Osteoblast (primary cell): ENCODE measurements at regions not wholly inside any gene's neighbourhood (a gene's known extent, or its start where the extent isn't known, plus 50 kb on each side); places are given as distances from the start of the nearest gene placed in this dataset.

Experiments
- DNase-seq: peaks from one replicate; pipeline ENCODE4 v3.0.0; 2011; ENCODE audit warnings: low spot score, mixed read lengths; ENCODE audit not compliant: insufficient read length; ENCODE audit errors: missing footprints
- H2AFZ ChIP-seq: 2 replicates; pipeline ENCODE4 v1.6.0; 2011; ENCODE audit warnings: mild to moderate bottlenecking, low read length
- H3K27ac ChIP-seq: 2 replicates; pipeline ENCODE4 v1.5.1; 2011; ENCODE audit warnings: mild to moderate bottlenecking, low read depth, low read length, moderate library complexity
- H3K27me3 ChIP-seq: 2 replicates; pipeline ENCODE4 v1.6.0; 2012; ENCODE audit warnings: mild to moderate bottlenecking, control low read depth, inconsistent platforms, low read length, moderate library complexity; ENCODE audit not compliant: insufficient read depth
- H3K36me3 ChIP-seq: 2 replicates; pipeline ENCODE4 v1.5.1; 2011; ENCODE audit warnings: mild to moderate bottlenecking, low read length, control low read depth, moderate library complexity; ENCODE audit not compliant: insufficient read depth
- H3K4me1 ChIP-seq: 2 replicates; pipeline ENCODE4 v1.5.1; 2011; ENCODE audit warnings: mild to moderate bottlenecking, low read length, control low read depth, moderate library complexity; ENCODE audit not compliant: insufficient read depth
- H3K4me2 ChIP-seq: 2 replicates; pipeline ENCODE4 v1.6.0; 2011; ENCODE audit warnings: mild to moderate bottlenecking, low read length; ENCODE audit not compliant: insufficient read depth
- H3K4me3 ChIP-seq: fragments of 200-600 bp; sonication (generic); 3 replicates; pipeline ENCODE4 v1.5.1; 2012; ENCODE audit warnings: mild to moderate bottlenecking, low read length, inconsistent platforms; ENCODE audit not compliant: insufficient read depth
- H3K79me2 ChIP-seq: 2 replicates; pipeline ENCODE4 v1.6.0; 2012; ENCODE audit warnings: mild to moderate bottlenecking, low read length, control low read depth, inconsistent platforms; ENCODE audit not compliant: insufficient read depth
- H3K9me3 ChIP-seq: 2 replicates; pipeline ENCODE4 v1.5.1; 2011; ENCODE audit warnings: low read depth, low read length, control low read depth
- H4K20me1 ChIP-seq: 2 replicates; pipeline ENCODE4 v1.6.0; 2012; ENCODE audit warnings: mild to moderate bottlenecking, low read length, control low read depth; ENCODE audit not compliant: insufficient read depth
- TF ChIP-seq, protein P1 (sequence below): IDR thresholded peaks from 2 replicates; pipeline ENCODE4 v1.5.1; 2011; ENCODE audit warnings: mild to moderate bottlenecking, low read depth, low read length, moderate library complexity; ENCODE audit errors: extremely low read depth

DNA sequence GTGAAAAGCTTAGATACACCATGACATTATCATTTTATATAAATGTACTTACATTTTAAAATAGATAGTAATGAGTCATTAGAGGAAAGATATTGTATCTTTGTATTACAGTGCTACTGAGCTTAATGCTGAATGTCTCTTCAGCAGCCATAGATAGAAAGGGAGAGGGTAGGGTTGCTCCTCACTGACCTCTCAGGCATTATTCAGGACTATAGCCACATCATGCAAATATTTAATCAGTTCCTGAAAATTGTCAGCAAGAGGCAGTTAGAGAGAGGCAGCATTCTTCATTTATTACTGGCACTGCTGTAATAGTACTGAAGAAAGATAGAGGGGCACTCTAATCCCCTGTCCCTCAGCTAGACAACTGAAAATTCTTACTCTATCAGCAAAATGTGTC is 242.0 kb upstream of the TANK start:
- H3K27ac ChIP-seq = no peak overlapping the region
- H3K4me2 ChIP-seq = no peak overlapping the region
- H3K79me2 ChIP-seq = no peaks in the 10 kb centered on the region
- H2AFZ ChIP-seq = no peak overlapping the region
- H3K36me3 ChIP-seq = no peaks in the 10 kb centered on the region
- H3K4me3 ChIP-seq = no peak overlapping the region
- H3K9me3 ChIP-seq = no peaks in the 10 kb centered on the region
- no peaks in the 10 kb centered on the region for H3K27me3 ChIP-seq
- H4K20me1 ChIP-seq = no peaks in the 10 kb centered on the region
- TF ChIP-seq, protein P1, sequence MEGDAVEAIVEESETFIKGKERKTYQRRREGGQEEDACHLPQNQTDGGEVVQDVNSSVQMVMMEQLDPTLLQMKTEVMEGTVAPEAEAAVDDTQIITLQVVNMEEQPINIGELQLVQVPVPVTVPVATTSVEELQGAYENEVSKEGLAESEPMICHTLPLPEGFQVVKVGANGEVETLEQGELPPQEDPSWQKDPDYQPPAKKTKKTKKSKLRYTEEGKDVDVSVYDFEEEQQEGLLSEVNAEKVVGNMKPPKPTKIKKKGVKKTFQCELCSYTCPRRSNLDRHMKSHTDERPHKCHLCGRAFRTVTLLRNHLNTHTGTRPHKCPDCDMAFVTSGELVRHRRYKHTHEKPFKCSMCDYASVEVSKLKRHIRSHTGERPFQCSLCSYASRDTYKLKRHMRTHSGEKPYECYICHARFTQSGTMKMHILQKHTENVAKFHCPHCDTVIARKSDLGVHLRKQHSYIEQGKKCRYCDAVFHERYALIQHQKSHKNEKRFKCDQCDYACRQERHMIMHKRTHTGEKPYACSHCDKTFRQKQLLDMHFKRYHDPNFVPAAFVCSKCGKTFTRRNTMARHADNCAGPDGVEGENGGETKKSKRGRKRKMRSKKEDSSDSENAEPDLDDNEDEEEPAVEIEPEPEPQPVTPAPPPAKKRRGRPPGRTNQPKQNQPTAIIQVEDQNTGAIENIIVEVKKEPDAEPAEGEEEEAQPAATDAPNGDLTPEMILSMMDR = no peak
- DNase-seq = no peak
- peaks cover 22% of the 10 kb centered on the region for H3K4me1 ChIP-seq

DNA sequence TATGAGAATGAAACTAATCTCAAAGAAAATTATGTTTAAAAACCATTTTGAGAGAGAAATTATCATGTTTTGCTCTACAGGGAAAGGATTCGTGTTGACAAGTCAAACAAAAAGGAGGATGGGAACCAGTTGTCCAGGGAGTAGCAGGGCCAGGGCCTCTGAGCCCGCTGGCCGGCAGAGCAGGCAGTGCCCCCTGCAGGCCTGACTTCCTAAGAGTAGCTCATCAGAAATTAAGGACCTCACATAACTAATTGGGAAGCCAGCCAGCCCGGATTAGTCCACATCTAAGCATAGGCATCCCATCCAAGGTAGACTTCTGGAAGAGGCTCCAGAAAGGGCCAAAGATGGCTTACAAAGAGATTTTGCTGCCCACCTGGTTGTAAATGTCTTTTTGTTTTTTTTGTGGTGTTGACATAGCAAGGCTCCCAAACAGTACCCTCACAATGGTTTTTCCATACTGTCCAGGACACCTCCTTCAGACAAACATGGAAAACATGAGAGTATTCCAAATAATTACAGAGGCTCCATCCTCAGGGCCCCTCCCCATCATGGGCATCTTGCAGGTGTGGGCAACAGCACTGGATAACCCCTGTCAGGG is 241.2 kb upstream of the TANK start:
- H3K4me1 ChIP-seq = peaks cover 22% of the 10 kb centered on the region
- no peak overlapping the region for H2AFZ ChIP-seq
- H3K9me3 ChIP-seq = no peaks in the 10 kb centered on the region
- H3K27me3 ChIP-seq = no peaks in the 10 kb centered on the region
- no peaks in the 10 kb centered on the region for H4K20me1 ChIP-seq
- H3K36me3 ChIP-seq = no peaks in the 10 kb centered on the region
- H3K27ac ChIP-seq = no peak overlapping the region
- no peaks in the 10 kb centered on the region for H3K79me2 ChIP-seq
- DNase-seq = no peak
- H3K4me2 ChIP-seq = no peak overlapping the region
- H3K4me3 ChIP-seq = no peak overlapping the region
- TF ChIP-seq, protein P1 = peak; percentile 65

DNA sequence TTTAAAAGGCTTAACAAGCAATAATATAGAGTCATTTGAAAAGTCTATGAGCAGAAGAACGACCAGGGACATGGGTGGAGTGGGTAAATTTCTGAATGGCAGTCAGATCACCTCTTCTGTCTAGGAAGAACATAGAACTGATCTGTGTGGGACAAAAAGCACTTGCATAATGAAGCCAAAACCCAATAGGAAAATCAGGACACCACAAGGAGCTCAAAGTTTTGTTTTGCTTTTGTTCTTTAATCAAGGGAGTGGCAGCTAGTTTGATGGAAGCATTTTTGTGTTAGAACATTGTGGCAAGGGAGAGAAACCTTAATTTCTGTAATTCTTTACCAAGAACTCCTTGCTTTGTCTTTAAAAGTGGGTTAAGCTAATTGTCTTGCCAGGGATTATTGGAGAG is 240.2 kb upstream of the TANK start:
- peak overlapping the region; percentile 80 for H3K27ac ChIP-seq
- DNase-seq = no peak
- no peaks in the 10 kb centered on the region for H3K36me3 ChIP-seq
- H3K9me3 ChIP-seq = no peaks in the 10 kb centered on the region
- H3K27me3 ChIP-seq = no peaks in the 10 kb centered on the region
- peak overlapping the region; percentile 61 for H3K4me2 ChIP-seq
- H3K79me2 ChIP-seq = no peaks in the 10 kb centered on the region
- H2AFZ ChIP-seq = peak overlapping the region; percentile 61
- H4K20me1 ChIP-seq = no peaks in the 10 kb centered on the region
- H3K4me1 ChIP-seq = peaks cover 22% of the 10 kb centered on the region
- TF ChIP-seq, protein P1 = no peak
- H3K4me3 ChIP-seq = no peak overlapping the region

DNA sequence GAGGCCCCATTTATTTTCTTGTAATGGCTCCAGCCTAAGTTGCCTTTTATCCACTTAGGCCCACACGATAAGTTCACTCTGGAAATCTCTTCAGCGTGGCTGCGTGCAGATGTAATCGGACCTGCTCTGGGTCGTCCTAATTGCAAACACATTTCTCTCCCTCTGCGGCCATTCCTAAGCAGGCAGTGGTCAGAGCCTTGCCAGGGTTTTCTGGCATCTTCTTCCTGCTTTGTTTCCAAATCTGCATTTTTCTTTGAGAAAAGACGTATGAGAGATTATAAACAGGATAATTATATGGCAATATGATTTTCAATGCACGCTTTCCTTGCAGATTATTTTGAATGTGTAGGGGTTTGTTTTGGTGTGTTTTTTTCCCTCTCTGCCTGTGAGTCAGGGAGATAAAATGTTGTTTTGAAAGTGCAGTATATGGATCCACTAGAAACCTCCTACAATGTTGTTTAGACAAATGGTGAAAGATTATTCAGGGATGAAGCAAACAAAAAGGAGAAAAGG is 239.4 kb upstream of the TANK start:
- TF ChIP-seq, protein P1 = no peak
- peaks cover 22% of the 10 kb centered on the region for H3K4me1 ChIP-seq
- DNase-seq = peak; percentile 72
- no peaks in the 10 kb centered on the region for H3K79me2 ChIP-seq
- peak overlapping the region; percentile 61 for H3K4me2 ChIP-seq
- peak overlapping the region; percentile 1 for H3K4me3 ChIP-seq
- no peaks in the 10 kb centered on the region for H3K36me3 ChIP-seq
- H3K27ac ChIP-seq = peak overlapping the region; percentile 80
- no peaks in the 10 kb centered on the region for H3K27me3 ChIP-seq
- H3K9me3 ChIP-seq = no peaks in the 10 kb centered on the region
- peak overlapping the region; percentile 61 for H2AFZ ChIP-seq
- H4K20me1 ChIP-seq = no peaks in the 10 kb centered on the region
